Activated T-helper 9 cell treated with anti-CD3 and anti-CD28 coated beads, Interleukin-2, amount 50 U/mL, for 16 hours (primary cell): ENCODE measurements at regions not wholly inside any gene's neighbourhood (a gene's known extent, or its start where the extent isn't known, plus 50 kb on each side); places are given as distances from the start of the nearest gene placed in this dataset.

ENCODE experiments used
- DNase-seq: peaks from one replicate; pipeline ENCODE4 v3.0.0-alpha.2; 2020; ENCODE audit warnings: low read depth

- DNase-seq: no peak
Measured at GRCh38 chr21:24890021-24890420, 717.3 kb downstream of the MRPL39 start.

DNA sequence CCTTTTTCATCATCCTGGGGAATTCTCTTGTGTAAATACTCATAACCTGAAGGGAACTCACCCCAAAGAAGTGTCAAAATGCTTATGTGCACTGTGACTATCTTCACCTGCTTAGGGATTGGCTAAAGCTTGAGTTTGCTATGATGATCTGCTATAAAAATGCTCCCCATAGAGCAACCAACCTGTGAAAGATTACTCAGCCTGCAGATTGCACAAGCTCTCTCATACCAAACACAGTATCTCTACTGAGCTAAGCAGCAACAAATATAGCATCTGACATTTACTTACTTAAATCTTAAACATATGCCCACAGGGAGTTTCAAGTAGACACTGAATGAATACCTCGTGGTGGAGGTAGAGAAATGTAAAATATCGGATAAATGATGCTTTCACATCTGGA lies 725.8 kb downstream of the MRPL39 start:
- DNase-seq: no peak

DNA sequence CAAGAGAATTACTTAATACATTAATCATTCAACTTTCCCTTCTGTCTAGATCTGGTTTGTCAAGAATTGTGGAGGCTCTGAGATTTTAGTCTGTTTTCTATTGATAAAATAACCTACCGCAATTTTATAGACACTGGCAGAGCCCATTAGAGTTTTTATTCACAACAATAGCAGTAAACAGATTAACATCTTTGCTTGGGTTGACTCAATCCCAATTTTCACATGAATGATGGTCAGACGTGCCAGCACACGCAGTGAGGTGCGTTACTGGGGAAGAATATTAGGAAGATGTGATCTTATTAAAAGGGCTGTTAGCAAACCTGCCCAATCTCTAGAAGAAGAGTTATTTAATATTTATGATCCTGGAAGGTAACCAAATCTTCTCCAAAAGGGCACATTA lies 736.6 kb downstream of the MRPL39 start:
- no peak for DNase-seq

- DNase-seq: no peak
Measured at GRCh38 chr21:24869862-24870261, 737.4 kb downstream of the MRPL39 start.

GRCh38 chr21:24868117-24868516 lies 739.2 kb downstream of the MRPL39 start:
- no peak for DNase-seq

DNA sequence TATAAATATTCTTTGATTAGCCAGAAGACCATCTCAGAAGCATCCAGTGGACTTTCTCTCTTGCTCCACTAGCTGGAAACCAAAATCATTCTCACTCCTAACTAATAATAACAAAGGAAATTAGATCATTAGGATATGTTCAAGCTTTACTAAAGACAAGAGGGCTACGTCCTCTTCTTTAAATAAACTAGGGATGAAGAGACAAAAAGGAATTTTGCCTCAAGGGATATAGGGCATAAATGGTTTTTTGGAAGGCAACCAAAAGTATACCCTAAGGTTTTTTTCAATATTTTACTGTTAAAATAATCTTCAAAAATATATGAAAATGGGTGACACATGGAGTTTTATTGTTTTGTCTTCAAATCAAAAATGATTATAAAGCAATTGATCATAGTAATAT lies 745.8 kb downstream of the MRPL39 start:
- DNase-seq: no peak

DNA sequence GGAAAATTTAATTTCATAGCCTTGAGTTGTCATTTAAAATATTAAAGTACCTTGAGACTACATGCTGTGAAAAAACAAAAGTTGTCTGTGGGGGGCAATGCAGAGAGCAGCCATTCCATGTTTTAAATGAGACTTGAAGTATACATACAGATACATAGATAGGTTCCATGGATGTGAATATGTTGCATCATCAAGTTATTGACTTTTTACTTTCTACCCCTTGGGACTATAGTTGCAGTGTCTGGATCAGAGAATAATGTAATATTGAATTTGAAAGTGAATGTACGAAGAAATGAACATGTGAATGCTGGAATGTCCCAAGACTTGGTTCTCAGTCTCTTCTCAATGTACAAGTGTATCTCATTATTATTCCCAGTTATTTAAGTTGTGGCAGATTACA lies 751.0 kb downstream of the MRPL39 start:
- no peak for DNase-seq

GRCh38 chr21:24852610-24853195 lies 754.6 kb downstream of the MRPL39 start:
- DNase-seq: no peak

GRCh38 chr21:24850121-24850520 lies 757.2 kb downstream of the MRPL39 start:
- no peak for DNase-seq

GRCh38 chr21:24844671-24845070 lies 762.6 kb downstream of the MRPL39 start:
- no peak for DNase-seq

DNA sequence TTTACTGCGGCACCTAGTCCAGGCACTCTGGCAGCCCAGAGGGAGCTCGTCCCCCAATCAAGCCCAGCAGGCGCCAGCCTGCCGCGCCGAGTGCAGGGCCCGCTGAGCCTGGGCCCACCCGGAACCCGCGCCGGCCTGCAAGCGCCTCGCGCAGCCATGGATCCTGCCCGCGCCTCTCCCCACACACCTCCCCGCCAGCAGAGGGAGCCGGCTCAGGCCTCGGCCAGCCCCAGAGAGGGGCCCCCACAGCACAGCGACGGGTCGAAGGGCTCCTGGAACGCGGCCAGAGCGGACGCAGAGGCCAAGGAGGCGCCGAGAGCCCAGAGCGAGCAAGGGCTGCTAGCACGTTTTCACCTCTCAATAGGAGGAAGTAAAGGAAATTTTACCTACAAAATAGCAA lies 767.0 kb downstream of the MRPL39 start:
- DNase-seq: no peak

- no peak for DNase-seq
Measured at GRCh38 chr21:24832961-24833360, 774.3 kb downstream of the MRPL39 start.

DNA sequence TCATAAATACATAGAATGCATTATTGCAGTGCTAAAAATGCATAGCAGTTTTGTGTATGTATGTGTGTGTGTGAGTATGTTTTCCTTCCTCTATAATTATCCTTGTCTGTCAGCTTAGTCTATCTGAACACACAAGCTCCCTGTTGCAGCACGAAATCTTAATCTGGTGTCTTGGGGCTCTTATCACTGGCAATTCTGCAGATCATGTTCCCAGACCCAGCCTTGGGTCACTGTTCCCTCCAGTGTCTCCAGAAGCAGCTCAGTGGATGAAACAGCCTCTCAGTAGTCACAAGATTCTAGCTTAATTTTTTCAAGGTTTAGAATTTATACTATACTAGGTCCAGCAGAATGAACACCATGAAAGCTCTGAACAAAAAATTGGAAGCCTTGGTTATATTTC lies 777.9 kb downstream of the MRPL39 start:
- DNase-seq: no peak

GRCh38 chr21:24826822-24827221 lies 780.5 kb downstream of the MRPL39 start:
- DNase-seq: no peak

DNA sequence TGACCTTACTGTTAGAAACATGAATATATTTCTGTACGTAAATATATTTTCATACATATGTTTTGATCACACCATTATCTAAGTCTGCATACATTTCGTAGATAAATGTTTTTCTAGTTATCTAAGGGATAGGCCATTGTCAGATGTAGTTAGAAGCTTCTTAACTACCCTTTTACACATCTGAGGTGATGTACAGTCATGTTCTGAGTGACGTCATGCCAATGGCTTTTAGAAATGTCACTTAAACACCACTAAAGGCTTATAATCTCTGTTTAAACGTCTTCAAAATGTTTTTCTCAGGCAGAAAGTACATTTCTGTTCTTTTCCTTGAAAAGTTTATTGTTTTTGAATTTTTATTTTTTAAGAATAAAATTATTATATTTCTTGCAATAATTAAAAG lies 781.9 kb downstream of the MRPL39 start:
- no peak for DNase-seq

DNA sequence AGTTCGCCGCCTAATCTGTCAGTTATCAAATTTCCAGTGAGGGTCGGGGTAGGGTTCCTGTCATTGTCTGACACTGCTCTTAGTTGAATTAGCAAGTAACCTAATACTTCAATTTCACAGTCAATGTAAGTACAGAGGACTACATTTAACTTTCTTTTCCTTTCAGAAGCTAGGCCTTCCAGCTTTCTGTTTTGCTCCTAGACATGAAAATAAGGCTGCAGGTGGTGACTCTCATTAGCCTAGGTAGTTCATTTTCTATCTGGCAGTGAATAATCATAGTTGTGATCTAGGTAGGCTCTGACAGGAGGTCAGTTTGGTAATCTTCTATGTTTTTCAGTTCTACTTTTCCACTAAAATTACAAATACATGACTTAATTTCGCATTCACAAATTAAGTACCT lies 783.1 kb downstream of the MRPL39 start:
- no peak for DNase-seq

GRCh38 chr21:24823247-24823646 lies 784.0 kb downstream of the MRPL39 start:
- DNase-seq: no peak

GRCh38 chr21:24785033-24785432 lies 822.2 kb downstream of the MRPL39 start:
- DNase-seq: no peak

DNA sequence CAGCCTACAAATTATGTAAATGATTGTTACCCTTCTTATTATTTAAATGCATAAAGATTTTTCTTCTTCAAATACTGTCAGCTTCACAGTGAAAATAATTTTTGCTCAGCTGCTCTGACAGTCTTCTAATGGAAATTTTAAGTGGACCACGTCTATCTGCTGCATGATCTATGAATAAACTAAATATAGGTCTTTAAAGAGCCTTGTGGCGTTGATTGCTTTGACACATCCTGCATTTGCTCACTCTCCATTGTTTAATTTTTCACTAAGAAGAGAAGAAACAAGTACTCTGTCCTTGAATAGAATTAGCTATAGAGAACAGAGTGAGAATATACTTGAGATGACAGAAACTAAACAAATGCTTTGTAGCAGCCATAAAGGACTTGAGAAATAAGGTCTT lies 826.1 kb downstream of the MRPL39 start:
- no peak for DNase-seq

- DNase-seq: no peak
Measured at GRCh38 chr21:24759348-24760075, 847.8 kb downstream of the MRPL39 start.

GRCh38 chr21:24738063-24738462 lies 869.2 kb downstream of the MRPL39 start:
- no peak for DNase-seq

GRCh38 chr21:24737296-24737850 lies 869.9 kb downstream of the MRPL39 start:
- no peak for DNase-seq

DNA sequence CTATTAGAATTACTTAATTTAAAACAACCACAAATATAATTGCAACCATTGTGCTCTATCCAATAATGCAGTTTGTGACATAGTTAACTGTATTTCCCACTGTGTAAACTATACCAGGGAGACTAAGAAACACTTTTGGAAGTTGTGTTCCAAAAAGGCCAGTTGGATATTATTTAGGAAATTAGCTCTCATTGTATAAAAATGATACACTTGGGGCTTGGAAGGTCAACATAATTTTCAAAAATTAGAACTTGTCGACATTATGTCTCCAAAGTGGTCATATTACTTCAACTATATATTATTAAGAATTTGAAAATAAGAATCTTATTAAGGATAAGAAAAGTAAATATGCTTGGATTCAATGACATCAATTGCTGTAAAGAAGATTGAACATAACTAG lies 876.6 kb downstream of the MRPL39 start:
- DNase-seq: no peak

DNA sequence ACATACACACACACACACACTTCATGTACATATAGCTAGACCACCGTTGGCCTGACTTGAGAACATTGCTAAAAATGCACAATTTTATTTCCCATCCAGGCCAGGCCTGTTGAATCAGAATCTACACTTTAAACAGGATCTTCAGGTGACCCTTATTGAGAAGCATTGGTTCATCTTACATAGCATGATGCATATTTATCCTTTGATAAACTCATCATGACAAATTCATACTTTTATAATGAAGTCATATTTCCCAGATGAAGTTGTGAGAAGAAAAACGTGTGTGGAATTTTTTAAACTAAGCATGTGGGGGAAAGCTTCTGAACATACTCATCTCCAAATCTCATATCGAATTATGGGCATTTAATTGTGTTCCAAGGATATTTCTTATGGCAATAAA lies 877.7 kb downstream of the MRPL39 start:
- no peak for DNase-seq
